ENCODE measurements at regions not wholly inside any gene's neighbourhood (a gene's known extent, or its start where the extent isn't known, plus 50 kb on each side); places are given as distances from the start of the nearest gene placed in this dataset.

GRCh38 chr5:57537811-57538210, 55.2 kb upstream of the ACTBL2 start:
- TF ChIP-seq, protein P1, sequence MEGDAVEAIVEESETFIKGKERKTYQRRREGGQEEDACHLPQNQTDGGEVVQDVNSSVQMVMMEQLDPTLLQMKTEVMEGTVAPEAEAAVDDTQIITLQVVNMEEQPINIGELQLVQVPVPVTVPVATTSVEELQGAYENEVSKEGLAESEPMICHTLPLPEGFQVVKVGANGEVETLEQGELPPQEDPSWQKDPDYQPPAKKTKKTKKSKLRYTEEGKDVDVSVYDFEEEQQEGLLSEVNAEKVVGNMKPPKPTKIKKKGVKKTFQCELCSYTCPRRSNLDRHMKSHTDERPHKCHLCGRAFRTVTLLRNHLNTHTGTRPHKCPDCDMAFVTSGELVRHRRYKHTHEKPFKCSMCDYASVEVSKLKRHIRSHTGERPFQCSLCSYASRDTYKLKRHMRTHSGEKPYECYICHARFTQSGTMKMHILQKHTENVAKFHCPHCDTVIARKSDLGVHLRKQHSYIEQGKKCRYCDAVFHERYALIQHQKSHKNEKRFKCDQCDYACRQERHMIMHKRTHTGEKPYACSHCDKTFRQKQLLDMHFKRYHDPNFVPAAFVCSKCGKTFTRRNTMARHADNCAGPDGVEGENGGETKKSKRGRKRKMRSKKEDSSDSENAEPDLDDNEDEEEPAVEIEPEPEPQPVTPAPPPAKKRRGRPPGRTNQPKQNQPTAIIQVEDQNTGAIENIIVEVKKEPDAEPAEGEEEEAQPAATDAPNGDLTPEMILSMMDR (IDR thresholded peaks at IDR 0.05), result no peak
- TF ChIP-seq POLR2AphosphoS5 (IDR thresholded peaks at IDR 0.05) (no peak), POLR2A (IDR thresholded peaks at IDR 0.05) (no peak)
